ENCODE measurements at regions not wholly inside any gene's neighbourhood (a gene's known extent, or its start where the extent isn't known, plus 50 kb on each side); places are given as distances from the start of the nearest gene placed in this dataset.

DNA sequence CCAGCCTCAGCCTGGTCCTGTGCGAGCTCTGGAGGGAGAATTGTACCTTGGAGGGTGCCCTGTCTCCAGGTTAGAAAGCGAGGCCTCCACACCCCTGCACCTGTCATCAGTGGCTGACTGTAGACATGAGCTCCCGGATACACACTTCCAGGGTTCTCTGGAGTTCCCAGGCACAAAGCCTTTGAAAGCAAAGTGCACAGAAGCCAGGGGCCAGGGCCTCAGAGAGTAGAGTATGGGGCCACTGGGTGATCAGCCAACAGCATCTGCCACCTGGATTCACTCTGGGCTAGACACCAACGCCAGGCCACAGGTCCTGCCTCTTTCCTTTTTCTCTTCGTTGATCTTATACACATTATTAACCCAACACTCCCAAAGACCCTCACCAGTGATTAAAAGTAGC is 239.4 kb upstream of the HDAC4 start:
- H3K27me3 ChIP-seq (replicated peaks; ENCODE audit: control insufficient read depth, insufficient read depth, low read length): no peaks in the 10 kb centered on the region; the same call in 1 of the 2 replicates
- TF ChIP-seq, protein P1, sequence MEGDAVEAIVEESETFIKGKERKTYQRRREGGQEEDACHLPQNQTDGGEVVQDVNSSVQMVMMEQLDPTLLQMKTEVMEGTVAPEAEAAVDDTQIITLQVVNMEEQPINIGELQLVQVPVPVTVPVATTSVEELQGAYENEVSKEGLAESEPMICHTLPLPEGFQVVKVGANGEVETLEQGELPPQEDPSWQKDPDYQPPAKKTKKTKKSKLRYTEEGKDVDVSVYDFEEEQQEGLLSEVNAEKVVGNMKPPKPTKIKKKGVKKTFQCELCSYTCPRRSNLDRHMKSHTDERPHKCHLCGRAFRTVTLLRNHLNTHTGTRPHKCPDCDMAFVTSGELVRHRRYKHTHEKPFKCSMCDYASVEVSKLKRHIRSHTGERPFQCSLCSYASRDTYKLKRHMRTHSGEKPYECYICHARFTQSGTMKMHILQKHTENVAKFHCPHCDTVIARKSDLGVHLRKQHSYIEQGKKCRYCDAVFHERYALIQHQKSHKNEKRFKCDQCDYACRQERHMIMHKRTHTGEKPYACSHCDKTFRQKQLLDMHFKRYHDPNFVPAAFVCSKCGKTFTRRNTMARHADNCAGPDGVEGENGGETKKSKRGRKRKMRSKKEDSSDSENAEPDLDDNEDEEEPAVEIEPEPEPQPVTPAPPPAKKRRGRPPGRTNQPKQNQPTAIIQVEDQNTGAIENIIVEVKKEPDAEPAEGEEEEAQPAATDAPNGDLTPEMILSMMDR (IDR thresholded peaks at IDR 0.05; ENCODE audit: insufficient read depth, low read length, poor library complexity, severe bottlenecking): no peak
- no peak for DNase-seq (ENCODE audit: extremely low read depth, insufficient read length)
- no peak overlapping the region for H3K4me3 ChIP-seq (replicated peaks; ENCODE audit: low read depth, low read length)
- H3K36me3 ChIP-seq (ENCODE audit: control insufficient read depth, insufficient read depth, low read length): no peaks in the 10 kb centered on the region

DNA sequence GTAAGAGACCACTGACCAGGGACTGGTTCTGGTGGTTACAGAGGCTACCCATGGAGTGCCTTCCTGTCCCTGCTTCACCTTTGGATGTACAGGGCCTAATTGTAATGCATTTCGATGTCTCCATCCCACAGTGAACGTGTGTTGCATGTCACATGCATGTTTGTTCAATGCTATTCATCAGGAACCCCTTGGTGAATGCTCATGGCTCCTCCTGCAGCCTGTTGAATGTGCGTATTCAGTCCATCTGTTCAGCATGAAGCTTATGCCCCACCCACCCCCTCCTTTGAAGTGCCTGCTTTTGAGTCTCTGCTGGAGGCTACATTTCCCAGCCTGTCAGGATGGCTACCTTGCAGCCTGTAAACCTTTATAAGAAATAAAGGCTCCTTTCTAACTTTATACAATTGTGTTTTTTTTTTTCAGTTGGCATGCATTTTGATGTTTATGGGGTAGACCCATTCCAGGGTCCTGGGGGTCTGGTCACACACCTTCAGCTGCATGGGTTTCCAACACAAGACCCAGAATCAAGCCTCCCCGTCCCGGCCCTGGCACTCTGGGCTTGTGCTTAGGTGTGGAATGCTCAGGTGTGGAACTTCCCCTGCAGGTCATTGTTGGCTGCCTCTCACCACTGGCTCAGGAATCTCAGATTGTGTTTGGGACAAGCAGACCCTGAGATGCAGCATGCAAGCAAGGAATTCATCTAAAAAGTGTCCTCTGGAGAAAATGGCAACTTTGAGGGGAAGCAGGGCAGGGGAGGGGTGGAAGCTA is 238.8 kb upstream of the HDAC4 start:
- DNase-seq (ENCODE audit: extremely low read depth, insufficient read length): no peak
- no peaks in the 10 kb centered on the region; the same call in 1 of the 2 replicates for H3K27me3 ChIP-seq (replicated peaks; ENCODE audit: control insufficient read depth, insufficient read depth, low read length)
- H3K36me3 ChIP-seq (ENCODE audit: control insufficient read depth, insufficient read depth, low read length): no peaks in the 10 kb centered on the region
- H3K4me3 ChIP-seq (replicated peaks; ENCODE audit: low read depth, low read length): no peak overlapping the region
- TF ChIP-seq, protein P1 (IDR thresholded peaks at IDR 0.05; ENCODE audit: insufficient read depth, low read length, poor library complexity, severe bottlenecking): no peak

DNA sequence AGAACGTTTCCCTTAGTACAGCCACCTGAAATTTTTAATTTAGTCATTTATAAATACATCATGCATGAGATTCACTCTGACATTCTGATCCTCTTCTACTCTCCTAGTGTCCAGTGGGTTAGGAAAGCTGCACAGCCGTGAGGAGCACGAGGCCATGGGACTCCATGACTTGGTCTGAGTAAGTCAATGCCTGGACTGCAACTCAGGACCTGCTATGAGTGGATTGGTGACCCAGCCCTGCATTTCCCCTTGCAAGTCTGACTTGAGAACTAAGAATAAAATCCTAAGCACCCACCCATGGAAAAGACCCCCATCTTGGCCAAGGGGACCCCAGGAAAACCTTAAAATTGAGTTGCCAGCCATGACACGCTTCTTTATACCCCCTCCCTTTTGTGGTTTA is 237.6 kb upstream of the HDAC4 start:
- TF ChIP-seq, protein P1 (IDR thresholded peaks at IDR 0.05; ENCODE audit: insufficient read depth, low read length, poor library complexity, severe bottlenecking): no peak
- no peak for DNase-seq (ENCODE audit: extremely low read depth, insufficient read length)

DNA sequence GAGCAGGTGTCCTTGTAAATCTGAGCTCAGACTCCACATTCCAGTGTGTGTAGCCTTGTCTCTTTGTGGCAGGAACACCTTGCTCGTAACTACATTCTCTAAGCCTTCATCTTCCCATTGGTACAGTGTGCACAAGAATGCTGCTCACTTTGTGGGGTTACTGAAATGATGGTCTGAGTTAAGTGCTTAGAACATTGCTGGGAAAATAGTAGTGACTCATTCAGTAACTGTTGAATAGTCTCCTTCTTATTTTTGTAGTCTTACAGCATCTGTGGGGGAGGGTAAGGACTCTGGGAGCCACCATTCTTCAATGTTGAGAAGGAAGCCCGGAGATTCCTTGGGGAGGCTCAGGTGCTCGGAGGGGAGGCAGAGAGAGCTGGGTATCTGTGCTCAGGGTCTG is 236.0 kb upstream of the HDAC4 start:
- H3K4me3 ChIP-seq (replicated peaks; ENCODE audit: low read depth, low read length): no peak overlapping the region
- TF ChIP-seq, protein P1 (IDR thresholded peaks at IDR 0.05; ENCODE audit: insufficient read depth, low read length, poor library complexity, severe bottlenecking): no peak
- H3K36me3 ChIP-seq (ENCODE audit: control insufficient read depth, insufficient read depth, low read length): no peaks in the 10 kb centered on the region
- no peaks in the 10 kb centered on the region for H3K27me3 ChIP-seq (replicated peaks; ENCODE audit: control insufficient read depth, insufficient read depth, low read length)
- no peak for DNase-seq (ENCODE audit: extremely low read depth, insufficient read length)

More for the DNA sequence above, 237.6 kb upstream of the HDAC4 start:
- Histone ChIP-seq H3K4me3 (replicated peaks; ENCODE audit: low read depth, low read length) (no peak overlapping the region), H3K36me3 (ENCODE audit: control insufficient read depth, insufficient read depth, low read length) (no peaks in the 10 kb centered on the region), H3K27me3 (replicated peaks; ENCODE audit: control insufficient read depth, insufficient read depth, low read length) (no peaks in the 10 kb centered on the region; the same call in 1 of the 2 replicates)

DNA sequence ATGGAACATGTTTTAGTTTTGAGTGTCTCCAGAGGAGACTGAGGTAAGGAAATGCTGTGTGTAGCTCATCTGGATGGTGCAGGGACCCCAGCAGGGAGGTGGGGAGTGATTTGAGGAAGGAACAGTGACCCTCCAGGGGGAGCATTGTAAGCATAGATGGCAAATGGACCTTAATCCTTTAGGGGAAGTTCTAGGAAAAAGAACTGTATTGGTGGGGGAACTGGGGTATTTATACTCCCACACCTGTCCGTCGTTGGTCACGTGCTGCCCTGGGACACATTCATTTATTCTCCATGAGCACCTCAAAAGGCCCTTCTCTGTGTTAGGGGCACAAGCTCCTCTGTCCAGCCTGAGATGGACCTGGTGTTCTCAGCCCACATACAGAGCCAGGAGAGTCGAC is 233.9 kb upstream of the HDAC4 start:
- Histone ChIP-seq H3K36me3 (ENCODE audit: control insufficient read depth, insufficient read depth, low read length) (no peaks in the 10 kb centered on the region), H3K4me3 (replicated peaks; ENCODE audit: low read depth, low read length) (no peak overlapping the region), H3K27me3 (replicated peaks; ENCODE audit: control insufficient read depth, insufficient read depth, low read length) (no peaks in the 10 kb centered on the region)
- TF ChIP-seq, protein P1 (IDR thresholded peaks at IDR 0.05; ENCODE audit: insufficient read depth, low read length, poor library complexity, severe bottlenecking): no peak
- no peak for DNase-seq (ENCODE audit: extremely low read depth, insufficient read length)

Measured in GM06990 (cell line).